ENCODE measurements at regions not wholly inside any gene's neighbourhood (a gene's known extent, or its start where the extent isn't known, plus 50 kb on each side); places are given as distances from the start of the nearest gene placed in this dataset.

GRCh38 chr11:70849031-70849430 is 403.3 kb downstream of the SHANK2 start:
- no peaks in the 10 kb centered on the region for H3K4me1 Mint-ChIP-seq
- DNase-seq (no peak), ATAC-seq (no peak)
- intact Hi-C loops (cut with DNase I, micrococcal nuclease): no loop called here
- H3K36me3 Mint-ChIP-seq (ENCODE audit: low read depth): no peaks in the 10 kb centered on the region
- ChIA-PET CTCF (no interaction called here), POLR2A (no interaction called here)
- H3K27ac Mint-ChIP-seq: no peak overlapping the region
- peaks cover 4% of the 10 kb centered on the region for H3K27me3 Mint-ChIP-seq
- H3K9me3 Mint-ChIP-seq (ENCODE audit: low read depth): no peaks in the 10 kb centered on the region
- H3K4me3 Mint-ChIP-seq: no peak overlapping the region

GRCh38 chr11:70851308-70851707 is 401.1 kb downstream of the SHANK2 start:
- H3K4me3 Mint-ChIP-seq: no peak overlapping the region
- intact Hi-C loops (cut with DNase I, micrococcal nuclease): no loop called here
- ChIA-PET CTCF (no interaction called here), POLR2A (no interaction called here)
- H3K27me3 Mint-ChIP-seq: peaks cover 11% of the 10 kb centered on the region
- H3K27ac Mint-ChIP-seq: no peak overlapping the region
- H3K36me3 Mint-ChIP-seq (ENCODE audit: low read depth): no peaks in the 10 kb centered on the region
- H3K9me3 Mint-ChIP-seq (ENCODE audit: low read depth): no peaks in the 10 kb centered on the region
- ATAC-seq: no peak
- DNase-seq: no peak
- H3K4me1 Mint-ChIP-seq: no peaks in the 10 kb centered on the region

GRCh38 chr11:70851907-70852306 is 400.5 kb downstream of the SHANK2 start:
- no peak overlapping the region for H3K27ac Mint-ChIP-seq
- ChIA-PET CTCF (no interaction called here), POLR2A (no interaction called here)
- DNase-seq: no peak
- H3K4me3 Mint-ChIP-seq: no peak overlapping the region
- H3K9me3 Mint-ChIP-seq (ENCODE audit: low read depth): no peaks in the 10 kb centered on the region
- H3K36me3 Mint-ChIP-seq (ENCODE audit: low read depth): no peaks in the 10 kb centered on the region
- no peaks in the 10 kb centered on the region for H3K4me1 Mint-ChIP-seq
- intact Hi-C loops (cut with DNase I, micrococcal nuclease): no loop called here
- ATAC-seq: no peak
- H3K27me3 Mint-ChIP-seq: peaks cover 11% of the 10 kb centered on the region

GRCh38 chr11:70853068-70853769 is 399.2 kb downstream of the SHANK2 start:
- ChIA-PET CTCF (no interaction called here), POLR2A (no interaction called here)
- H3K27me3 Mint-ChIP-seq: peaks cover 11% of the 10 kb centered on the region
- DNase-seq (no peak), ATAC-seq (no peak)
- intact Hi-C loops (cut with DNase I, micrococcal nuclease): no loop called here
- H3K9me3 Mint-ChIP-seq (ENCODE audit: low read depth): no peaks in the 10 kb centered on the region
- H3K4me3 Mint-ChIP-seq: no peak overlapping the region
- H3K36me3 Mint-ChIP-seq (ENCODE audit: low read depth): no peaks in the 10 kb centered on the region
- no peak overlapping the region for H3K27ac Mint-ChIP-seq
- H3K4me1 Mint-ChIP-seq: no peaks in the 10 kb centered on the region

- H3K9me3 Mint-ChIP-seq (ENCODE audit: low read depth): no peaks in the 10 kb centered on the region
- intact Hi-C loops (cut with DNase I, micrococcal nuclease): no loop called here
- ATAC-seq: no peak
- DNase-seq: no peak
- CTCF ChIA-PET: no interaction called here
- H3K4me1 Mint-ChIP-seq: no peaks in the 10 kb centered on the region
- POLR2A ChIA-PET: no interaction called here
- H3K36me3 Mint-ChIP-seq (ENCODE audit: low read depth): no peaks in the 10 kb centered on the region
- H3K27ac Mint-ChIP-seq: no peak overlapping the region
- peaks cover 13% of the 10 kb centered on the region for H3K27me3 Mint-ChIP-seq
- no peak overlapping the region for H3K4me3 Mint-ChIP-seq
These were observed 398.6 kb downstream of the SHANK2 start for GRCh38 chr11:70853770-70854108.

GRCh38 chr11:70854201-70854600 is 398.2 kb downstream of the SHANK2 start:
- DNase-seq (no peak), ATAC-seq (no peak)
- no peaks in the 10 kb centered on the region for H3K9me3 Mint-ChIP-seq (ENCODE audit: low read depth)
- H3K4me3 Mint-ChIP-seq: no peak overlapping the region
- no peaks in the 10 kb centered on the region for H3K4me1 Mint-ChIP-seq
- no peak overlapping the region for H3K27ac Mint-ChIP-seq
- intact Hi-C loops (cut with DNase I, micrococcal nuclease): no loop called here
- CTCF ChIA-PET: no interaction called here
- peaks cover 13% of the 10 kb centered on the region for H3K27me3 Mint-ChIP-seq
- POLR2A ChIA-PET: no interaction called here
- no peaks in the 10 kb centered on the region for H3K36me3 Mint-ChIP-seq (ENCODE audit: low read depth)

GRCh38 chr11:70854901-70855556 is 397.3 kb downstream of the SHANK2 start:
- ChIA-PET POLR2A (no interaction called here), CTCF (no interaction called here)
- no peaks in the 10 kb centered on the region for H3K9me3 Mint-ChIP-seq (ENCODE audit: low read depth)
- ATAC-seq: no peak
- no peaks in the 10 kb centered on the region for H3K36me3 Mint-ChIP-seq (ENCODE audit: low read depth)
- DNase-seq: no peak
- intact Hi-C loops (cut with DNase I, micrococcal nuclease): no loop called here
- H3K4me1 Mint-ChIP-seq: no peaks in the 10 kb centered on the region
- peaks cover 13% of the 10 kb centered on the region for H3K27me3 Mint-ChIP-seq
- no peak overlapping the region for H3K4me3 Mint-ChIP-seq
- H3K27ac Mint-ChIP-seq: no peak overlapping the region

- ChIA-PET POLR2A (no interaction called here), CTCF (no interaction called here)
- no peak overlapping the region for H3K4me3 Mint-ChIP-seq
- no peak overlapping the region for H3K27ac Mint-ChIP-seq
- intact Hi-C loops (cut with DNase I, micrococcal nuclease): no loop called here
- no peaks in the 10 kb centered on the region for H3K4me1 Mint-ChIP-seq
- ATAC-seq (no peak), DNase-seq (no peak)
- no peaks in the 10 kb centered on the region for H3K9me3 Mint-ChIP-seq (ENCODE audit: low read depth)
- H3K36me3 Mint-ChIP-seq (ENCODE audit: low read depth): no peaks in the 10 kb centered on the region
- H3K27me3 Mint-ChIP-seq: peaks cover 16% of the 10 kb centered on the region
These were observed 394.5 kb downstream of the SHANK2 start for GRCh38 chr11:70857894-70858293.

- ChIA-PET CTCF (no interaction called here), POLR2A (no interaction called here)
- DNase-seq: no peak
- H3K9me3 Mint-ChIP-seq (ENCODE audit: low read depth): no peaks in the 10 kb centered on the region
- no peaks in the 10 kb centered on the region for H3K4me1 Mint-ChIP-seq
- H3K27me3 Mint-ChIP-seq: peaks cover 14% of the 10 kb centered on the region
- intact Hi-C loops (cut with DNase I, micrococcal nuclease): no loop called here
- ATAC-seq: no peak
- H3K27ac Mint-ChIP-seq: no peak overlapping the region
- no peak overlapping the region for H3K4me3 Mint-ChIP-seq
- no peaks in the 10 kb centered on the region for H3K36me3 Mint-ChIP-seq (ENCODE audit: low read depth)
These were observed 393.2 kb downstream of the SHANK2 start for GRCh38 chr11:70859180-70859579.

GRCh38 chr11:70860888-70861287 is 391.5 kb downstream of the SHANK2 start:
- Mint-ChIP-seq H3K36me3 (ENCODE audit: low read depth) (no peaks in the 10 kb centered on the region), H3K27me3 (peaks cover 9% of the 10 kb centered on the region), H3K4me3 (no peak overlapping the region), H3K4me1 (no peaks in the 10 kb centered on the region), H3K27ac (no peak overlapping the region), H3K9me3 (ENCODE audit: low read depth) (no peaks in the 10 kb centered on the region)
- ChIA-PET CTCF (no interaction called here), POLR2A (no interaction called here)
- intact Hi-C loops (cut with DNase I, micrococcal nuclease): no loop called here
- ATAC-seq: no peak
- DNase-seq: no peak

- Mint-ChIP-seq H3K27ac (no peak overlapping the region), H3K27me3 (peaks cover 4% of the 10 kb centered on the region), H3K4me3 (no peak overlapping the region), H3K9me3 (ENCODE audit: low read depth) (no peaks in the 10 kb centered on the region), H3K4me1 (no peaks in the 10 kb centered on the region), H3K36me3 (ENCODE audit: low read depth) (no peaks in the 10 kb centered on the region)
- DNase-seq (no peak), ATAC-seq (no peak)
- ChIA-PET POLR2A (no interaction called here), CTCF (interaction anchor here (0.7 kb wide), 1 partner anchor 306 kb away, joined by 3 read pairs; no protein-coding TSS in a partner anchor)
- intact Hi-C loops (cut with DNase I, micrococcal nuclease): no loop called here
These were observed 390.8 kb downstream of the SHANK2 start for GRCh38 chr11:70861559-70861958.

GRCh38 chr11:70862093-70862492 is 390.3 kb downstream of the SHANK2 start:
- no peak overlapping the region for H3K4me3 Mint-ChIP-seq
- POLR2A ChIA-PET: no interaction called here

More at GRCh38 chr11:70862093-70862492, 390.3 kb downstream of the SHANK2 start:
- Mint-ChIP-seq H3K9me3 (ENCODE audit: low read depth) (no peaks in the 10 kb centered on the region), H3K36me3 (ENCODE audit: low read depth) (no peaks in the 10 kb centered on the region), H3K27me3 (peaks cover 4% of the 10 kb centered on the region), H3K4me1 (no peaks in the 10 kb centered on the region), H3K27ac (no peak overlapping the region)
- DNase-seq: no peak
- intact Hi-C loops (cut with DNase I, micrococcal nuclease): no loop called here
- CTCF ChIA-PET: interaction anchor here (0.7 kb wide), 1 partner anchor 306 kb away, joined by 3 read pairs; no protein-coding TSS in a partner anchor
- ATAC-seq: no peak

All from activated CD4-positive, alpha-beta T cell treated with anti-CD3 and anti-CD28 coated beads for 36 hours (primary cell).